Colonic mucosa (tissue), 4 donors: ENCODE measurements at regions not wholly inside any gene's neighbourhood (a gene's known extent, or its start where the extent isn't known, plus 50 kb on each side); places are given as distances from the start of the nearest gene placed in this dataset.

Experiments used
- DNase-seq: peaks from one replicate; pipeline ENCODE4 v3.0.0-alpha.2; 2020
- H3K27ac ChIP-seq: fragments of 200-600 bp; one replicate; pipeline ENCODE4 v1.8.0; 2021
- H3K27me3 ChIP-seq: fragments of 200-600 bp; one replicate; pipeline ENCODE4 v1.8.0; 2021
- H3K36me3 ChIP-seq: fragments of 200-600 bp; one replicate; pipeline ENCODE4 v1.8.0; 2021
- H3K4me1 ChIP-seq: fragments of 200-600 bp; one replicate; pipeline ENCODE4 v1.8.0; 2021; ENCODE audit warnings: mild to moderate bottlenecking
- H3K4me3 ChIP-seq: fragments of 200-600 bp; one replicate; pipeline ENCODE4 v1.8.0; 2021
- H3K9ac ChIP-seq, 2 donors: one replicate each; pipeline ENCODE4 v1.7.0; 2013; ENCODE audit warnings: control low read depth in 2 of 2, low read depth in 2 of 2, low read length in 2 of 2
- H3K9me3 ChIP-seq: fragments of 200-600 bp; one replicate; pipeline ENCODE4 v1.8.0; 2021
- CTCF ChIP-seq: fragments of 200-600 bp; IDR thresholded peaks from one replicate; pipeline ENCODE4 v1.8.0; 2022; ENCODE audit warnings: antibody characterized with exemption, mild to moderate bottlenecking
- intact Hi-C: fragments of 100-400 bp; cut with DNase I; formaldehyde crosslinking; loops from one replicate; pipeline ENCODE4 v1.14.1; 2022
- donor health status: healthy.
- donor health status: DM: no; HTN: no; CAD: no.
- donor health status: DM: no; HTN: no; CAD: no.

- Histone ChIP-seq H3K36me3 (no peaks in the 10 kb centered on the region), H3K9ac (no peak overlapping the region), H3K27ac (no peak overlapping the region), H3K9me3 (no peaks in the 10 kb centered on the region), H3K4me1 (no peaks in the 10 kb centered on the region), H3K4me3 (no peak overlapping the region), H3K27me3 (no peaks in the 10 kb centered on the region)
- TF ChIP-seq CTCF: no peak
- no peak for DNase-seq
- intact Hi-C loops: no loop called here
These were observed 102.6 kb upstream of the ITGA4 start for GRCh38 chr2:181354626-181355025.

GRCh38 chr2:181356526-181357130, 100.6 kb upstream of the ITGA4 start:
- DNase-seq: no peak
- Histone ChIP-seq H3K27me3 (no peaks in the 10 kb centered on the region), H3K9ac (no peak overlapping the region), H3K27ac (no peak overlapping the region), H3K4me3 (no peak overlapping the region), H3K36me3 (no peaks in the 10 kb centered on the region), H3K9me3 (no peaks in the 10 kb centered on the region), H3K4me1 (no peaks in the 10 kb centered on the region)
- intact Hi-C loops: no loop called here
- no peak for TF ChIP-seq CTCF

GRCh38 chr2:181357979-181358378, 99.2 kb upstream of the ITGA4 start:
- Histone ChIP-seq H3K9me3 (no peaks in the 10 kb centered on the region), H3K4me1 (no peaks in the 10 kb centered on the region), H3K27ac (no peak overlapping the region), H3K36me3 (no peaks in the 10 kb centered on the region), H3K27me3 (no peaks in the 10 kb centered on the region), H3K9ac (no peak overlapping the region), H3K4me3 (no peak overlapping the region)
- no peak for DNase-seq
- intact Hi-C loops: no loop called here
- TF ChIP-seq CTCF: no peak

DNA sequence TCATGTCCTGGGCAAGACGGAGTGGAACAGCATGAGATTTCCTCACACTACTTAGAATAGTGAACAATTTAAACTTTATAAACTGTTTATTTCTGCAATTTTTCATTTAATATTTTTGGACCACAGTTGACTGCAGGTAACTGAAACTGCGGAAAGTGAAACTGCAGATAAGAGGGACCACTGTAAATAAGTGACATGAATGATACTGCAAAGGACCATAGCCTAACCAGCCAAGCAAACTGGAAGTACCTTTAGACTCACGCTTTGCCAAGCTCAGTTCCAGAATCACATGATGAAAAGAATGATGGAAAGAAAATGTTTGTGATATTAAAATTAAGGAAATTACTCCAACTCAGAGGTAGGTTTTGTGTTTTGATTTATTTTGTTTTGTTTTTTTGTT, 94.6 kb upstream of the ITGA4 start:
- H3K9ac ChIP-seq: no peak overlapping the region
- intact Hi-C loops: no loop called here
- H3K27me3 ChIP-seq: no peaks in the 10 kb centered on the region
- H3K4me1 ChIP-seq: no peaks in the 10 kb centered on the region
- no peak for DNase-seq
- H3K27ac ChIP-seq: no peak overlapping the region
- no peak for TF ChIP-seq CTCF
- H3K9me3 ChIP-seq: no peaks in the 10 kb centered on the region
- H3K4me3 ChIP-seq: no peak overlapping the region
- H3K36me3 ChIP-seq: no peaks in the 10 kb centered on the region

DNA sequence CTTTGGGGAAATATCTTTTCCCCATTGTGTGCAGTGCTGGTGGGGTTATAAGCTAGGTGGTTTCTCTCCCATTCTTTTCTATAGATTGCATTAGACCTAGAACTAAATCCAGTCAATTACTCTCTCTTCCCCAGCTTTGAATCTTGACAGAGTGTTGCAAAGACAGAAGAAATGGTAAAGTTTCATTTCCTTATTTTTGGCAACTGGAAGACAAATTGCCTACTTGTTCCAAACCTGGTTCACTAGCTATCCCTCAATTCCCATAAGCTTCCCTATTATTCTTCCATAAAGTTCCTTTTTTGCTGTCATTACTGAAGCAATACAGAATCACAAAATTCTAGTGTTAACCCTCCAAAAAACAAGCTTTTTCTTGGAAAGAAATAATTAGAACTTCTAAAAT, 94.0 kb upstream of the ITGA4 start:
- intact Hi-C loops: no loop called here
- no peak overlapping the region for H3K27ac ChIP-seq
- no peak for DNase-seq
- H3K9me3 ChIP-seq: no peaks in the 10 kb centered on the region
- no peak overlapping the region for H3K4me3 ChIP-seq
- H3K36me3 ChIP-seq: no peaks in the 10 kb centered on the region
- TF ChIP-seq CTCF: no peak
- H3K27me3 ChIP-seq: no peaks in the 10 kb centered on the region
- H3K9ac ChIP-seq: no peak overlapping the region
- H3K4me1 ChIP-seq: no peaks in the 10 kb centered on the region
